Endodermal cell (in vitro differentiated cells): ENCODE measurements at regions not wholly inside any gene's neighbourhood (a gene's known extent, or its start where the extent isn't known, plus 50 kb on each side); places are given as distances from the start of the nearest gene placed in this dataset.

Experiments used
- DNase-seq: peaks from one replicate; pipeline ENCODE4 v3.0.0-alpha.2; 2017
- H3K27ac ChIP-seq: 2 replicates; pipeline ENCODE4 v1.5.1; 2013; ENCODE audit warnings: mild to moderate bottlenecking, low read depth, low read length, moderate library complexity
- H3K27me3 ChIP-seq: 2 replicates; pipeline ENCODE4 v1.6.1; 2013; ENCODE audit warnings: mild to moderate bottlenecking, low read length, moderate library complexity; ENCODE audit not compliant: insufficient read depth, control insufficient read depth, poor library complexity, severe bottlenecking
- H3K36me3 ChIP-seq: 2 replicates; pipeline ENCODE4 v1.7.0; 2013; ENCODE audit warnings: mild to moderate bottlenecking, low read length, moderate library complexity; ENCODE audit not compliant: control insufficient read depth, insufficient read depth
- H3K4me1 ChIP-seq: one replicate; pipeline ENCODE4 v1.7.0; 2013; ENCODE audit warnings: low read length; ENCODE audit not compliant: control insufficient read depth, insufficient read depth
- H3K4me3 ChIP-seq: 2 replicates; pipeline ENCODE4 v1.5.1; 2013; ENCODE audit warnings: mild to moderate bottlenecking, low read length, moderate library complexity
- H3K9ac ChIP-seq: 2 replicates; pipeline ENCODE4 v1.6.1; 2013; ENCODE audit warnings: mild to moderate bottlenecking, low read length, moderate library complexity; ENCODE audit not compliant: poor library complexity, severe bottlenecking; ENCODE audit errors: extremely low read depth
- H3K9me3 ChIP-seq: 2 replicates; pipeline ENCODE4 v1.6.1; 2013; ENCODE audit warnings: mild to moderate bottlenecking, low read length, moderate library complexity; ENCODE audit not compliant: control insufficient read depth
- H3K27ac Mint-ChIP-seq: 2 replicates; pipeline ENCODE4 v1.8.0; 2020; ENCODE audit warnings: mixed read lengths
- H3K27me3 Mint-ChIP-seq: 2 replicates; pipeline ENCODE4 v1.8.0; 2021; ENCODE audit warnings: mild to moderate bottlenecking, mixed read lengths; ENCODE audit not compliant: insufficient read depth
- H3K36me3 Mint-ChIP-seq: 2 replicates; pipeline ENCODE4 v1.8.0; 2020; ENCODE audit warnings: low read depth, mixed read lengths
- H3K4me1 Mint-ChIP-seq: 2 replicates; pipeline ENCODE4 v1.8.0; 2020; ENCODE audit warnings: mixed read lengths
- H3K4me3 Mint-ChIP-seq: 2 replicates; pipeline ENCODE4 v1.8.0; 2020; ENCODE audit warnings: mild to moderate bottlenecking, moderate library complexity, mixed read lengths
- H3K9me3 Mint-ChIP-seq: 2 replicates; pipeline ENCODE4 v1.8.0; 2020; ENCODE audit warnings: mild to moderate bottlenecking, mixed read lengths
- WGBS, 2 experiments: methylation state at CpG; one replicate each; pipeline versions ENCODE4 v1.1.5 to v1.1.7; 2013; ENCODE audit warnings: missing lambda C conversion rate in 2 of 2, mixed read lengths in 1 of 2; ENCODE audit not compliant: insufficient coverage in 1 of 2, insufficient read length in 1 of 2; 5-methylcytosine and 5-hydroxymethylcytosine counted together
- TF ChIP-seq, protein P1 (sequence below): fragments of 200-600 bp; sonication (generic); conservative IDR thresholded peaks from 2 replicates; pipeline ENCODE4 v1.5.0; 2021; ENCODE audit warnings: antibody characterized with exemption, mild to moderate bottlenecking

DNA sequence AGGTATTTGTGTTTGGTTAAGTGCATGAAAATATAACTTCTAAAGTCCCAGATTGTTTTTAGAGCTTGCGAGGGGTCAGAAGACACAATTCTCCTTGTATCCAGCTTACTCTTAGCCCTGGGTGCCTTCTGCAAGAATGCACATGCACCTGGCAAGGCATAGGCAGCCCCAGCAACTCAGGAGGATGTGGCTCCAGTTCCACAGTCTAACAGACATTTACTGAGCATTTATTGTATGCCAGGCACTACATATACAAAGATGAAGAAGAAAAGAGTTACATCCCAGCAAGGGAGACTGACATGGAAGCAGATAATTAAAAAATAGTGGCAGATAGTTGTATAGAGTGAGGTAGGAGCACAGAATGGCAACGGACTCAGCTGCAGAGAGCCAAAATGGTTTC lies 101.1 kb upstream of the FRY start:
- Histone ChIP-seq H3K36me3 (no peaks in the 10 kb centered on the region), H3K9me3 (no peaks in the 10 kb centered on the region), H3K4me1 (peaks cover 8% of the 10 kb centered on the region), H3K27me3 (no peaks in the 10 kb centered on the region), H3K4me3 (no peak overlapping the region), H3K9ac (no peak overlapping the region), H3K27ac (no peak overlapping the region)
- no peaks in the 10 kb centered on the region for H3K36me3 Mint-ChIP-seq
- no peak overlapping the region for H3K4me3 Mint-ChIP-seq
- H3K9me3 Mint-ChIP-seq, result no peaks in the 10 kb centered on the region
- no peaks in the 10 kb centered on the region for H3K27me3 Mint-ChIP-seq
- no peak overlapping the region for H3K27ac Mint-ChIP-seq
- H3K4me1 Mint-ChIP-seq, result peaks cover 12% of the 10 kb centered on the region
- DNase-seq, result no peak
- TF ChIP-seq, protein P1, sequence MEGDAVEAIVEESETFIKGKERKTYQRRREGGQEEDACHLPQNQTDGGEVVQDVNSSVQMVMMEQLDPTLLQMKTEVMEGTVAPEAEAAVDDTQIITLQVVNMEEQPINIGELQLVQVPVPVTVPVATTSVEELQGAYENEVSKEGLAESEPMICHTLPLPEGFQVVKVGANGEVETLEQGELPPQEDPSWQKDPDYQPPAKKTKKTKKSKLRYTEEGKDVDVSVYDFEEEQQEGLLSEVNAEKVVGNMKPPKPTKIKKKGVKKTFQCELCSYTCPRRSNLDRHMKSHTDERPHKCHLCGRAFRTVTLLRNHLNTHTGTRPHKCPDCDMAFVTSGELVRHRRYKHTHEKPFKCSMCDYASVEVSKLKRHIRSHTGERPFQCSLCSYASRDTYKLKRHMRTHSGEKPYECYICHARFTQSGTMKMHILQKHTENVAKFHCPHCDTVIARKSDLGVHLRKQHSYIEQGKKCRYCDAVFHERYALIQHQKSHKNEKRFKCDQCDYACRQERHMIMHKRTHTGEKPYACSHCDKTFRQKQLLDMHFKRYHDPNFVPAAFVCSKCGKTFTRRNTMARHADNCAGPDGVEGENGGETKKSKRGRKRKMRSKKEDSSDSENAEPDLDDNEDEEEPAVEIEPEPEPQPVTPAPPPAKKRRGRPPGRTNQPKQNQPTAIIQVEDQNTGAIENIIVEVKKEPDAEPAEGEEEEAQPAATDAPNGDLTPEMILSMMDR, result no peak
- 77 to 89% methylated on average over 1 to 2 of the region's 2 CpGs for WGBS, 2 experiments

DNA sequence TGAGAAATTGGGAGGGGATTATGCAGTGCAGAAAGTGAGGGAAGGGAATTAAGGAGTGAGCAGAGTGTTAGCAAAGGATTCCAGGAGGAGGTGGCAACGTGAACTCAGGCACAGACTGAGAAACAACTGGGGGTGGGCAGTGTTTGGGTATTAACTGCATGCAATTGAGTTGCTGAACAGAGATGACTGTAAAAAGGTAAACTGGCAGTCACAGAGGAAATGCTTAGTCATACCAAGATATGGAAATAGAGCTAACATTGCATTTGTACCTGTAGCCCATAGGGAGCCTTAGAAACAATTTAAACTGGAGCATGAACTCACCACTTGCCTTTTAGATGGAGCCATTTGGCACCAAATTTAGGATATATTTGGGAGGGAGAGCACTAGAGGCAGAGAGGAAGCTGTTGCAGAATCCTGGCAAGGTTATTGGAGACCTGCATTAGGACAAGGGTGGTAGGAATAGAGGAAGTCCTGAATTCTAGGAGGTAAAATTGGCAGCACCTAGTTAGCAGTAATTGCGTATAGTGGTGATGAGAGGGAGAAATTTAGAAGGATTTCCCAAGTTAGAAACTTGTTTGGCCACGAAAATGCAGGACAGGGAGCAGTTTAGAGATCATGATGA lies 100.6 kb upstream of the FRY start:
- Mint-ChIP-seq H3K9me3 (no peaks in the 10 kb centered on the region), H3K4me1 (peaks cover 12% of the 10 kb centered on the region), H3K4me3 (no peak overlapping the region), H3K27ac (no peak overlapping the region), H3K36me3 (no peaks in the 10 kb centered on the region), H3K27me3 (no peaks in the 10 kb centered on the region)
- TF ChIP-seq, protein P1, result no peak
- H3K4me1 ChIP-seq, result peaks cover 8% of the 10 kb centered on the region
- 75 to 91% methylated on average over 3 of the region's 3 CpGs for WGBS, 2 experiments
- H3K4me3 ChIP-seq, result no peak overlapping the region
- H3K9ac ChIP-seq, result no peak overlapping the region
- no peaks in the 10 kb centered on the region for H3K36me3 ChIP-seq
- DNase-seq, result no peak
- H3K27me3 ChIP-seq, result no peaks in the 10 kb centered on the region
- H3K9me3 ChIP-seq, result no peaks in the 10 kb centered on the region
- H3K27ac ChIP-seq, result no peak overlapping the region

DNA sequence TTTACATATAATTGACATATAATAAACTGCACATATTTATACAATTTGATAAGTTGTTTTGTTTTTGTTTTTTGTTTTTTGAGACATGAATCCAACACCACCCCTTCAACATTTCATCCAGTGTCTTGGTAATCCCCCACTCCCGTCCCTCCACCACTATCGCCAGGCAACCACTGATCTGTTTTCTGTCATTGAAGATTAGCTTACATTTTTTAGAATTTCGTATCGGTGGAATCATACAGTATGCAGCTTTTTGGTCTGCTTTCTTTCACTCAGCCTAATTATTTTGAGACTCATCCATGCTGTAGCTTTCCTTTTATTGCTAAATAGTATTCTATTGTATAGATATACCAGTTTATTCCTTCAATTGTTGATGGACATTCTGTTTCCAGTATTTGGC lies 94.1 kb upstream of the FRY start:
- H3K27ac Mint-ChIP-seq, result no peak overlapping the region
- no peaks in the 10 kb centered on the region for H3K27me3 ChIP-seq
- WGBS, 2 experiments, result 86 to 97% methylated on average over 4 of the region's 4 CpGs

More for the DNA sequence above, 94.1 kb upstream of the FRY start:
- Mint-ChIP-seq H3K9me3 (no peaks in the 10 kb centered on the region), H3K4me1 (no peaks in the 10 kb centered on the region), H3K36me3 (no peaks in the 10 kb centered on the region), H3K27me3 (no peaks in the 10 kb centered on the region), H3K4me3 (no peak overlapping the region)
- no peak overlapping the region for H3K4me3 ChIP-seq
- DNase-seq, result no peak
- H3K9ac ChIP-seq, result no peak overlapping the region
- H3K9me3 ChIP-seq, result no peaks in the 10 kb centered on the region
- no peaks in the 10 kb centered on the region for H3K36me3 ChIP-seq
- TF ChIP-seq, protein P1, result no peak
- H3K4me1 ChIP-seq, result no peaks in the 10 kb centered on the region
- H3K27ac ChIP-seq, result no peak overlapping the region
